Natural killer cell (primary cell): ENCODE measurements at regions not wholly inside any gene's neighbourhood (a gene's known extent, or its start where the extent isn't known, plus 50 kb on each side); places are given as distances from the start of the nearest gene placed in this dataset.

ENCODE experiments used
- ATAC-seq, 3 donors: fragments of 150-1000 bp in 2 of 3; fragments of 200-7000 bp in 1 of 3; cut with Tn5 transposase; 1 replicate in 1 of 3; 2 replicates in 2 of 3; pipeline ENCODE4 v1.10.0; 2021; ENCODE audit warnings: mild to moderate bottlenecking in 2 of 3, moderate library complexity in 2 of 3
- DNase-seq, 2 donors: peaks; one replicate each; pipeline versions ENCODE4 v3.0.0 to v3.0.0-alpha.2; 2013 to 2021; ENCODE audit warnings: mixed read lengths in 1 of 2
- H3K27ac ChIP-seq: one replicate; pipeline ENCODE4 v1.5.1; 2013; ENCODE audit warnings: mild to moderate bottlenecking, low read length
- H3K27me3 ChIP-seq: one replicate; pipeline ENCODE4 v1.6.1; 2013; ENCODE audit warnings: low read length; ENCODE audit not compliant: control insufficient read depth, insufficient read depth
- H3K36me3 ChIP-seq: one replicate; pipeline ENCODE4 v1.6.1; 2013; ENCODE audit warnings: low read length; ENCODE audit not compliant: control insufficient read depth, insufficient read depth
- H3K4me1 ChIP-seq: one replicate; pipeline ENCODE4 v1.6.1; 2013; ENCODE audit warnings: low read length; ENCODE audit not compliant: control insufficient read depth, insufficient read depth
- H3K4me3 ChIP-seq: one replicate; pipeline ENCODE4 v1.5.1; 2013; ENCODE audit warnings: low read length
- H3K9me3 ChIP-seq: one replicate; pipeline ENCODE4 v1.6.1; 2013; ENCODE audit warnings: low read length; ENCODE audit not compliant: control insufficient read depth, insufficient read depth
- H3K27ac Mint-ChIP-seq, 2 donors: one replicate each; pipeline ENCODE4 v1.8.0; 2022; ENCODE audit warnings: mild to moderate bottlenecking in 2 of 2, mixed read lengths in 2 of 2, moderate library complexity in 1 of 2
- H3K27me3 Mint-ChIP-seq, 2 donors: one replicate each; pipeline ENCODE4 v1.8.0; 2022; ENCODE audit warnings: low read depth in 2 of 2, mixed read lengths in 2 of 2
- H3K36me3 Mint-ChIP-seq: one replicate; pipeline ENCODE4 v1.8.0; 2022; ENCODE audit warnings: mixed read lengths
- H3K4me1 Mint-ChIP-seq, 2 donors: one replicate each; pipeline ENCODE4 v1.8.0; 2022; ENCODE audit warnings: mixed read lengths in 2 of 2
- H3K4me3 Mint-ChIP-seq: one replicate; pipeline ENCODE4 v1.8.0; 2022; ENCODE audit warnings: mild to moderate bottlenecking, moderate library complexity, mixed read lengths
- H3K9me3 Mint-ChIP-seq, 2 donors: one replicate each; pipeline ENCODE4 v1.8.0; 2022; ENCODE audit warnings: mixed read lengths in 2 of 2
- WGBS: methylation state at CpG from one replicate; pipeline ENCODE4 v1.1.7; 2013; ENCODE audit warnings: missing lambda C conversion rate; ENCODE audit not compliant: insufficient coverage; 5-methylcytosine and 5-hydroxymethylcytosine counted together
- intact Hi-C: fragments of 100-400 bp; cut with micrococcal nuclease; formaldehyde crosslinking; loops from one replicate; pipeline ENCODE4 v1.14.2; 2022
- TF ChIP-seq, protein P1 (sequence below): fragments of 200-600 bp; IDR thresholded peaks from one replicate; pipeline ENCODE4 v1.8.0; 2022; ENCODE audit warnings: antibody characterized with exemption

GRCh38 chr20:61054411-61054810, 197.7 kb upstream of the CDH4 start:
- TF ChIP-seq, protein P1, sequence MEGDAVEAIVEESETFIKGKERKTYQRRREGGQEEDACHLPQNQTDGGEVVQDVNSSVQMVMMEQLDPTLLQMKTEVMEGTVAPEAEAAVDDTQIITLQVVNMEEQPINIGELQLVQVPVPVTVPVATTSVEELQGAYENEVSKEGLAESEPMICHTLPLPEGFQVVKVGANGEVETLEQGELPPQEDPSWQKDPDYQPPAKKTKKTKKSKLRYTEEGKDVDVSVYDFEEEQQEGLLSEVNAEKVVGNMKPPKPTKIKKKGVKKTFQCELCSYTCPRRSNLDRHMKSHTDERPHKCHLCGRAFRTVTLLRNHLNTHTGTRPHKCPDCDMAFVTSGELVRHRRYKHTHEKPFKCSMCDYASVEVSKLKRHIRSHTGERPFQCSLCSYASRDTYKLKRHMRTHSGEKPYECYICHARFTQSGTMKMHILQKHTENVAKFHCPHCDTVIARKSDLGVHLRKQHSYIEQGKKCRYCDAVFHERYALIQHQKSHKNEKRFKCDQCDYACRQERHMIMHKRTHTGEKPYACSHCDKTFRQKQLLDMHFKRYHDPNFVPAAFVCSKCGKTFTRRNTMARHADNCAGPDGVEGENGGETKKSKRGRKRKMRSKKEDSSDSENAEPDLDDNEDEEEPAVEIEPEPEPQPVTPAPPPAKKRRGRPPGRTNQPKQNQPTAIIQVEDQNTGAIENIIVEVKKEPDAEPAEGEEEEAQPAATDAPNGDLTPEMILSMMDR, result no peak
- Mint-ChIP-seq H3K9me3 (no peaks in the 10 kb centered on the region), H3K36me3 (no peaks in the 10 kb centered on the region), H3K27me3 (peaks cover 3 to 6% of the 10 kb centered on the region in 2 donors), H3K4me3 (no peak overlapping the region), H3K27ac (no peak overlapping the region), H3K4me1 (no peaks in the 10 kb centered on the region)
- H3K27ac ChIP-seq, result no peak overlapping the region
- H3K9me3 ChIP-seq, result no peaks in the 10 kb centered on the region
- DNase-seq (no peak), ATAC-seq (no peak)
- intact Hi-C loops, result no loop called here
- no peaks in the 10 kb centered on the region for H3K27me3 ChIP-seq
- no peaks in the 10 kb centered on the region for H3K4me1 ChIP-seq
- WGBS, result 87% methylated on average over 9 of the region's 9 CpGs
- no peak overlapping the region for H3K4me3 ChIP-seq
- H3K36me3 ChIP-seq, result no peaks in the 10 kb centered on the region

DNA sequence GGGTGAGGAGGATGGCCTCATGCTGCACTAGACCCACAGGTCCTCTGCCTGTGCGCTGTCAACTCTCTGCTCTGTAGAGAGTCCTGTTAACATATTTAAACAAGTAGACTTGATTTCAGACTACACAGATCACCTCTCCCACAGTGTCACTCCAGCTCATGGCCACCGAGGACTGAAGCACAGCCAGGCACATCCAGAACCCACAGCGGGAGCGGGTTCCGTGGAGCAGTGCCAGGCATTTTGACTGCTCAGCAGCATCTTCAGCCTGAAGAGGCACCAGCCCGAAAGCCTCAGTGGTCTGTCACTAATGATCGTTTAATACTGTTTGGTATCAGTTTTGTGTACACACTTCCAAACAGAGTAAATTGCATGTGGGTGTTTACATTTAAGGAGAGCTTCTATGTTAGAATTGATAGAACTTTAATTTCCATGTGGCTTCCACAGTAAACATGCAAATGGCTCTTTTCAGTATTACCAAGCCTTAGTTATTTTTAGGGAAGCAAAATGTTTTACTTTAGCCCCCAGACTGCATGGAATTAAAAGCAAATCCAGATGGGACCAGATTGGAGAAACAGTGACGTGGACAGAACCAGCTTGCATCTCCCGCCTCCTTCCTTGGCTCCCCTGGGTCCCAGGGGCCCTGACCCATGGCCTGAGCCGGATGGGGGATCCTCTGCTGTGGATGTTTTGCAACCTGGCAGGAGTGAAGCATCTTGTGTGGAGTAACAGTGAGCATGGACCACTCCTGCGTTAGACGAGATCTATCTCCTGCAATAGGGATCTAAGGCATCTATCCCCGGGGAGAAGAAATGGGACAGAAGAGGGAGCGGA, 196.7 kb upstream of the CDH4 start:
- no peak for ATAC-seq
- Histone ChIP-seq H3K27me3 (no peaks in the 10 kb centered on the region), H3K9me3 (no peaks in the 10 kb centered on the region), H3K36me3 (no peaks in the 10 kb centered on the region), H3K4me3 (no peak overlapping the region), H3K4me1 (no peaks in the 10 kb centered on the region), H3K27ac (no peak overlapping the region)
- H3K36me3 Mint-ChIP-seq, result no peaks in the 10 kb centered on the region
- no peak overlapping the region for H3K4me3 Mint-ChIP-seq
- H3K27ac Mint-ChIP-seq, result no peak overlapping the region
- no peak for DNase-seq
- intact Hi-C loops, result no loop called here
- no peaks in the 10 kb centered on the region for H3K9me3 Mint-ChIP-seq
- TF ChIP-seq, protein P1, result no peak
- peaks cover 3 to 6% of the 10 kb centered on the region in 2 donors for H3K27me3 Mint-ChIP-seq
- no peaks in the 10 kb centered on the region for H3K4me1 Mint-ChIP-seq
- 90% methylated on average over 14 of the region's 14 CpGs for WGBS

GRCh38 chr20:61056116-61056515, 195.9 kb upstream of the CDH4 start:
- H3K4me1 ChIP-seq, result no peaks in the 10 kb centered on the region
- H3K36me3 Mint-ChIP-seq, result no peaks in the 10 kb centered on the region
- H3K9me3 ChIP-seq, result no peaks in the 10 kb centered on the region
- no peak overlapping the region for H3K4me3 ChIP-seq
- ATAC-seq, result no peak
- no peaks in the 10 kb centered on the region for H3K27me3 ChIP-seq
- intact Hi-C loops, result no loop called here
- peaks cover 3 to 6% of the 10 kb centered on the region in 2 donors for H3K27me3 Mint-ChIP-seq
- H3K4me3 Mint-ChIP-seq, result no peak overlapping the region
- 85% methylated on average over 10 of the region's 10 CpGs for WGBS
- H3K4me1 Mint-ChIP-seq, result no peaks in the 10 kb centered on the region
- no peaks in the 10 kb centered on the region for H3K36me3 ChIP-seq
- DNase-seq, result no peak
- no peak overlapping the region for H3K27ac Mint-ChIP-seq
- TF ChIP-seq, protein P1, result no peak
- no peak overlapping the region for H3K27ac ChIP-seq
- H3K9me3 Mint-ChIP-seq, result no peaks in the 10 kb centered on the region
